ENCODE measurements at regions not wholly inside any gene's neighbourhood (a gene's known extent, or its start where the extent isn't known, plus 50 kb on each side); places are given as distances from the start of the nearest gene placed in this dataset.

DNA sequence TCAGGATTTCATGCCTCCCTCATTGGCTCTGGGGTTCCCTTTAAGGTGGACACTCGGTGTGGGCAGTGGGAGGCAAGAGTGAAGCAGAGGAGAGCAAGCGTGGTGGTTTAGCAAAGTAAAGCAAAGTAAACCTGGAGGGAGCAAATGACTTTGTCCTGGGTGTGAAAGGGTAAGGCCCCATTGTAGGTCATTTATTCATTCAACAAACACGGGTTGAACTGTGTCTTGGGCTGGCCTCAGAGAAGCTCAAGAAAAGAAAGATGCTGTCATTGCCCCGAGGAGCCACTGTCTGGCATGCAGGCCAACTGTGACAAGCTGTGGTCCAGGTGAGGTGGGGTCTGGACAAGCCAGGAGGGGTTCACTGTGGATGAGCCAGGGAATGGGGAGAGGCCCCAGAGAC lies 68.9 kb upstream of the DLK1 start:
- no peak for TF ChIP-seq POLR2AphosphoS5 (IDR thresholded peaks at IDR 0.05; ENCODE audit: insufficient read depth in 1 of 2, low read depth in 1 of 2)
- TF ChIP-seq, protein P1, sequence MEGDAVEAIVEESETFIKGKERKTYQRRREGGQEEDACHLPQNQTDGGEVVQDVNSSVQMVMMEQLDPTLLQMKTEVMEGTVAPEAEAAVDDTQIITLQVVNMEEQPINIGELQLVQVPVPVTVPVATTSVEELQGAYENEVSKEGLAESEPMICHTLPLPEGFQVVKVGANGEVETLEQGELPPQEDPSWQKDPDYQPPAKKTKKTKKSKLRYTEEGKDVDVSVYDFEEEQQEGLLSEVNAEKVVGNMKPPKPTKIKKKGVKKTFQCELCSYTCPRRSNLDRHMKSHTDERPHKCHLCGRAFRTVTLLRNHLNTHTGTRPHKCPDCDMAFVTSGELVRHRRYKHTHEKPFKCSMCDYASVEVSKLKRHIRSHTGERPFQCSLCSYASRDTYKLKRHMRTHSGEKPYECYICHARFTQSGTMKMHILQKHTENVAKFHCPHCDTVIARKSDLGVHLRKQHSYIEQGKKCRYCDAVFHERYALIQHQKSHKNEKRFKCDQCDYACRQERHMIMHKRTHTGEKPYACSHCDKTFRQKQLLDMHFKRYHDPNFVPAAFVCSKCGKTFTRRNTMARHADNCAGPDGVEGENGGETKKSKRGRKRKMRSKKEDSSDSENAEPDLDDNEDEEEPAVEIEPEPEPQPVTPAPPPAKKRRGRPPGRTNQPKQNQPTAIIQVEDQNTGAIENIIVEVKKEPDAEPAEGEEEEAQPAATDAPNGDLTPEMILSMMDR (IDR thresholded peaks at IDR 0.05): no peak
- no peak for TF ChIP-seq POLR2A (IDR thresholded peaks at IDR 0.05)

Measured in vagina (tissue), 2 donors.